ENCODE measurements at regions not wholly inside any gene's neighbourhood (a gene's known extent, or its start where the extent isn't known, plus 50 kb on each side); places are given as distances from the start of the nearest gene placed in this dataset.

- CTCF ChIA-PET (ENCODE audit: low intra/inter-chr PET ratio, low total read pairs), result no interaction called here
Observed at GRCh38 chr15:91490211-91490610, 363.3 kb upstream of the SLCO3A1 start.

More at GRCh38 chr15:91490211-91490610, 363.3 kb upstream of the SLCO3A1 start:
- FAIRE-seq (no peak), DNase-seq (ENCODE audit: low spot score) (no peak), ATAC-seq (no peak)
- TF ChIP-seq, protein P1, sequence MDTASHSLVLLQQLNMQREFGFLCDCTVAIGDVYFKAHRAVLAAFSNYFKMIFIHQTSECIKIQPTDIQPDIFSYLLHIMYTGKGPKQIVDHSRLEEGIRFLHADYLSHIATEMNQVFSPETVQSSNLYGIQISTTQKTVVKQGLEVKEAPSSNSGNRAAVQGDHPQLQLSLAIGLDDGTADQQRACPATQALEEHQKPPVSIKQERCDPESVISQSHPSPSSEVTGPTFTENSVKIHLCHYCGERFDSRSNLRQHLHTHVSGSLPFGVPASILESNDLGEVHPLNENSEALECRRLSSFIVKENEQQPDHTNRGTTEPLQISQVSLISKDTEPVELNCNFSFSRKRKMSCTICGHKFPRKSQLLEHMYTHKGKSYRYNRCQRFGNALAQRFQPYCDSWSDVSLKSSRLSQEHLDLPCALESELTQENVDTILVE (CRISPR knock-in tag; IDR thresholded peaks at IDR 0.05), result no peak
- no peak for TF ChIP-seq E2F5 (CRISPR knock-in tag; conservative IDR thresholded peaks at IDR 0.05)
- no peak for TF ChIP-seq ZSCAN31 (CRISPR knock-in tag; IDR thresholded peaks at IDR 0.05; ENCODE audit: low read depth)
- no peak for TF ChIP-seq FOSL1 (CRISPR knock-in tag; IDR thresholded peaks at IDR 0.05; ENCODE audit: borderline replicate concordance)
- TF ChIP-seq FOXM1 (CRISPR knock-in tag; IDR thresholded peaks at IDR 0.05), result no peak
- no peak for TF ChIP-seq ZFP36 (IDR thresholded peaks at IDR 0.05; ENCODE audit: borderline replicate concordance, low read depth, low read length, partially characterized antibody)
- no peak for TF ChIP-seq NFIB (CRISPR knock-in tag; IDR thresholded peaks at IDR 0.05; ENCODE audit: borderline replicate concordance)
- TF ChIP-seq, protein P2, sequence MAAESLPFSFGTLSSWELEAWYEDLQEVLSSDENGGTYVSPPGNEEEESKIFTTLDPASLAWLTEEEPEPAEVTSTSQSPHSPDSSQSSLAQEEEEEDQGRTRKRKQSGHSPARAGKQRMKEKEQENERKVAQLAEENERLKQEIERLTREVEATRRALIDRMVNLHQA (CRISPR knock-in tag; IDR thresholded peaks at IDR 0.05), result no peak
- TF ChIP-seq THAP9 (CRISPR knock-in tag; IDR thresholded peaks at IDR 0.05; ENCODE audit: borderline replicate concordance), result no peak
- no peak for TF ChIP-seq ZNF30 (CRISPR knock-in tag; IDR thresholded peaks at IDR 0.05)
- no peak for TF ChIP-seq ZNF350 (CRISPR knock-in tag; IDR thresholded peaks at IDR 0.05; ENCODE audit: borderline replicate concordance, low read depth)
- no TSS peak for BruUV-seq (replicated peaks)
- Histone ChIP-seq H3K9me3 (ENCODE audit: low read length) (no peaks in the 10 kb centered on the region), H3K4me1 (ENCODE audit: insufficient read depth, low read length) (no peaks in the 10 kb centered on the region), H2AFZ (ENCODE audit: low read length) (no peak overlapping the region), H3K36me3 (replicated peaks in 1 of 2; ENCODE audit: control insufficient read depth in 1 of 2, insufficient read depth in 2 of 2, low read length in 2 of 2) (no peaks in the 10 kb centered on the region), H3K4me3 (replicated peaks in 1 of 3; ENCODE audit: insufficient read depth in 1 of 3, low read depth in 2 of 3, low read length in 3 of 3) (no peak overlapping the region), H3K27me3 (ENCODE audit: control insufficient read depth in 1 of 2, insufficient read depth in 2 of 2, low read length in 2 of 2) (0 out of 5 replicates have a peak, but pooled peaks cover 0 to 2% of the 10 kb centered on the region in 2 experiments), H3K79me2 (ENCODE audit: insufficient read depth, low read length) (no peaks in the 10 kb centered on the region), H4K20me1 (ENCODE audit: insufficient read depth, low read length) (no peaks in the 10 kb centered on the region), H3K9ac (ENCODE audit: insufficient read depth, low read depth, low read length) (no peak overlapping the region), H3K27ac (ENCODE audit: extremely low read length, insufficient read depth, low read length) (no peak overlapping the region), H3K4me2 (ENCODE audit: low read depth, low read length) (no peak overlapping the region)
- POLR2A ChIA-PET, result no interaction called here
- WGBS (ENCODE audit: low lambda C conversion rate), result 92% methylated on average over 2 of the region's 2 CpGs
- in situ Hi-C loops (cut with HindIII; ENCODE audit: extremely low pct_ligation_motif_present, low pct_unique_long_range_greater_than_20kb), result no loop called here
- intact Hi-C loops (cut with micrococcal nuclease; ENCODE audit: unreplicated experiment), result no loop called here

Data from HepG2 (cell line).